ENCODE measurements at regions not wholly inside any gene's neighbourhood (a gene's known extent, or its start where the extent isn't known, plus 50 kb on each side); places are given as distances from the start of the nearest gene placed in this dataset.

- TF ChIP-seq, protein P1, sequence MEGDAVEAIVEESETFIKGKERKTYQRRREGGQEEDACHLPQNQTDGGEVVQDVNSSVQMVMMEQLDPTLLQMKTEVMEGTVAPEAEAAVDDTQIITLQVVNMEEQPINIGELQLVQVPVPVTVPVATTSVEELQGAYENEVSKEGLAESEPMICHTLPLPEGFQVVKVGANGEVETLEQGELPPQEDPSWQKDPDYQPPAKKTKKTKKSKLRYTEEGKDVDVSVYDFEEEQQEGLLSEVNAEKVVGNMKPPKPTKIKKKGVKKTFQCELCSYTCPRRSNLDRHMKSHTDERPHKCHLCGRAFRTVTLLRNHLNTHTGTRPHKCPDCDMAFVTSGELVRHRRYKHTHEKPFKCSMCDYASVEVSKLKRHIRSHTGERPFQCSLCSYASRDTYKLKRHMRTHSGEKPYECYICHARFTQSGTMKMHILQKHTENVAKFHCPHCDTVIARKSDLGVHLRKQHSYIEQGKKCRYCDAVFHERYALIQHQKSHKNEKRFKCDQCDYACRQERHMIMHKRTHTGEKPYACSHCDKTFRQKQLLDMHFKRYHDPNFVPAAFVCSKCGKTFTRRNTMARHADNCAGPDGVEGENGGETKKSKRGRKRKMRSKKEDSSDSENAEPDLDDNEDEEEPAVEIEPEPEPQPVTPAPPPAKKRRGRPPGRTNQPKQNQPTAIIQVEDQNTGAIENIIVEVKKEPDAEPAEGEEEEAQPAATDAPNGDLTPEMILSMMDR (tag by site-specific recombination; IDR thresholded peaks at IDR 0.05) = no peak
- no peak for TF ChIP-seq ZNF274 (IDR thresholded peaks at IDR 0.05; ENCODE audit: low read length)
- no peak for TF ChIP-seq ZNF274 (tag by site-specific recombination; IDR thresholded peaks at IDR 0.05; ENCODE audit: borderline replicate concordance)
- TF ChIP-seq REST (tag by site-specific recombination; IDR thresholded peaks at IDR 0.05) = no peak
- TF ChIP-seq RBAK (tag by site-specific recombination; IDR thresholded peaks at IDR 0.05) = no peak
Observed at GRCh38 chr6:82458147-82458546, 94.5 kb downstream of the TPBG start.

Measured in HEK293 (cell line).